GM12878 (cell line): ENCODE measurements at regions not wholly inside any gene's neighbourhood (a gene's known extent, or its start where the extent isn't known, plus 50 kb on each side); places are given as distances from the start of the nearest gene placed in this dataset.

Experiments
- ATAC-seq: fragments of 200-7000 bp; cut with Tn5 transposase; 3 replicates; pipeline ENCODE4 v1.9.1; 2020; ENCODE audit warnings: mild to moderate bottlenecking, moderate library complexity
- BruUV-seq: library from RNA; stranded (reverse); fragments of 400-500 nt; replicated peaks from 2 replicates; lab custom pipeline; 2021; lab: Mats Ljungman, UMichigan
- CTCF ChIA-PET: fragments of 300-600 bp; sonication (Branson Sonifier 250); formaldehyde crosslinking; extraction: SDS; loops from one replicate; lab custom pipeline; 2021; ENCODE audit warnings: inconsistent platforms; lab: Yijun Ruan, JAX
- POLR2A ChIA-PET: fragments of 350-600 bp; formaldehyde crosslinking; extraction: SDS; loops from one replicate; lab custom pipeline; 2021; ENCODE audit warnings: inconsistent platforms; lab: Charles Lee
- RAD21 ChIA-PET: fragments of 300-600 bp; sonication (Branson Sonifier 250); formaldehyde crosslinking; loops from one replicate; lab custom pipeline; 2023; ENCODE audit warnings: antibody characterized with exemption; ENCODE audit not compliant: unreplicated experiment; lab: Charles Lee
- SMC1A ChIA-PET: fragments of 300-600 bp; sonication (Branson Sonifier 250); formaldehyde crosslinking; loops from one replicate; lab custom pipeline; 2023; ENCODE audit not compliant: unreplicated experiment, uncharacterized antibody; lab: Charles Lee
- DNase-seq: peaks from one replicate; pipeline ENCODE4 v3.0.0-alpha.2; 2011; ENCODE audit warnings: low read depth, low spot score
- FAIRE-seq: peaks from 3 replicates; lab custom pipeline; 2011; peaks lifted over from hg19 to GRCh38; lab: Jason Lieb, UNC
- H2AFZ ChIP-seq: 2 replicates; pipeline ENCODE4 v1.6.0; 2011; ENCODE audit warnings: low read depth, low read length, control low read depth; ENCODE audit not compliant: control insufficient read depth
- H3K27ac ChIP-seq: 2 replicates; pipeline ENCODE4 v1.5.1; 2011; ENCODE audit warnings: control low read depth; ENCODE audit not compliant: control insufficient read depth, insufficient read depth
- H3K27me3 ChIP-seq, 2 experiments: replicated peaks in 1 of 2; 2 replicates each; pipeline versions ENCODE4 v1.6.0 to v1.6.1; 2011; ENCODE audit warnings: low read length in 1 of 2; ENCODE audit not compliant: control insufficient read depth in 2 of 2, insufficient read depth in 2 of 2
- H3K36me3 ChIP-seq, 2 experiments: 2 replicates each; pipeline ENCODE4 v1.5.1; 2011; ENCODE audit warnings: low read length in 1 of 2; ENCODE audit not compliant: control insufficient read depth in 2 of 2, insufficient read depth in 2 of 2
- H3K4me1 ChIP-seq: 2 replicates; pipeline ENCODE4 v1.6.1; 2011; ENCODE audit warnings: mild to moderate bottlenecking, low read length, moderate library complexity, mixed read lengths; ENCODE audit not compliant: control insufficient read depth, insufficient read depth
- H3K4me2 ChIP-seq: 2 replicates; pipeline ENCODE4 v1.6.0; 2011; ENCODE audit warnings: control low read depth; ENCODE audit not compliant: control insufficient read depth, insufficient read depth
- H3K4me3 ChIP-seq: fragments of 200-600 bp; sonication (generic); 2 replicates; pipeline ENCODE4 v1.5.1; 2016
- H3K79me2 ChIP-seq: 2 replicates; pipeline ENCODE4 v1.6.0; 2011; ENCODE audit warnings: low read length; ENCODE audit not compliant: control insufficient read depth, insufficient read depth
- H3K9ac ChIP-seq: 2 replicates; pipeline ENCODE4 v1.8.0; 2011; ENCODE audit warnings: low read length, control low read depth, mixed read lengths; ENCODE audit not compliant: control insufficient read depth, insufficient read depth
- H3K9me3 ChIP-seq: replicated peaks from 3 replicates; pipeline ENCODE4 v1.5.1; 2011; ENCODE audit warnings: mild to moderate bottlenecking, low read length; ENCODE audit not compliant: control insufficient read depth, insufficient read depth
- H4K20me1 ChIP-seq: 2 replicates; pipeline ENCODE4 v1.6.0; 2011; ENCODE audit not compliant: control insufficient read depth, insufficient read depth
- WGBS: methylation state at CpG from one replicate; pipeline ENCODE4 v1.1.6; 2016; ENCODE audit warnings: low lambda C conversion rate; ENCODE audit not compliant: insufficient replicate concordance, insufficient coverage; ENCODE audit errors: missing lambda C conversion rate; 5-methylcytosine and 5-hydroxymethylcytosine counted together
- in situ Hi-C: fragments of 300-500 bp; cut with MboI; formaldehyde crosslinking; loops from 9 replicates; pipeline ENCODE4 v1.14.3; 2018; ENCODE audit warnings: mixed read lengths
- intact Hi-C: fragments of 100-400 bp; cut with micrococcal nuclease; formaldehyde crosslinking; loops from one replicate; pipeline ENCODE4 v1.14.2; 2022; ENCODE audit not compliant: unreplicated experiment
- TF ChIP-seq, protein P1 (sequence below): fragments of 450-650 bp; IDR thresholded peaks from 2 replicates; pipeline ENCODE4 v1.6.1; 2016; ENCODE audit warnings: mild to moderate bottlenecking, moderate library complexity, borderline replicate concordance

DNA sequence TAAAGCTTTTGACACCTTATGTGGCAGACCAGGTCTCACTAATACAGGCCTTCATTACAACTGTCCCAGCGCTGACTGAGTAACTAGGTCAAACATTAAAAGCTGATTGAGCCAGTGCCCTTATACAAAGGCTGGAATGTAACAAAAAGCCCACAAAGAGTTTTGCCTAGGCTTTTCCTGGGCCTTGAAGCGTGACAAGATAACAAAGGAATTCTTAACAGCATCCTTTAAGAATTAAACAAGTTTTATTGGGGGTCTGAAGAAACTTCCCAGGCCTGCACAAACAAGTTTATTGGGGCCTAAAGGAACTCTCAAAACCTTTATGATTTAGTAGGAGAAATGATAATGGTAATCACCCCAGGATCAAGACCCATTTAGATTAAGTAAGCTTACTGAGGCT is 267.6 kb upstream of the FAM83B start:
- H3K4me3 ChIP-seq: no peak overlapping the region

More for the DNA sequence above, 267.6 kb upstream of the FAM83B start:
- no peaks in the 10 kb centered on the region for H3K9me3 ChIP-seq
- no peaks in the 10 kb centered on the region for H3K79me2 ChIP-seq
- intact Hi-C loops (no loop called here), in situ Hi-C loops (no loop called here)
- no peak overlapping the region for H2AFZ ChIP-seq
- TF ChIP-seq, protein P1, sequence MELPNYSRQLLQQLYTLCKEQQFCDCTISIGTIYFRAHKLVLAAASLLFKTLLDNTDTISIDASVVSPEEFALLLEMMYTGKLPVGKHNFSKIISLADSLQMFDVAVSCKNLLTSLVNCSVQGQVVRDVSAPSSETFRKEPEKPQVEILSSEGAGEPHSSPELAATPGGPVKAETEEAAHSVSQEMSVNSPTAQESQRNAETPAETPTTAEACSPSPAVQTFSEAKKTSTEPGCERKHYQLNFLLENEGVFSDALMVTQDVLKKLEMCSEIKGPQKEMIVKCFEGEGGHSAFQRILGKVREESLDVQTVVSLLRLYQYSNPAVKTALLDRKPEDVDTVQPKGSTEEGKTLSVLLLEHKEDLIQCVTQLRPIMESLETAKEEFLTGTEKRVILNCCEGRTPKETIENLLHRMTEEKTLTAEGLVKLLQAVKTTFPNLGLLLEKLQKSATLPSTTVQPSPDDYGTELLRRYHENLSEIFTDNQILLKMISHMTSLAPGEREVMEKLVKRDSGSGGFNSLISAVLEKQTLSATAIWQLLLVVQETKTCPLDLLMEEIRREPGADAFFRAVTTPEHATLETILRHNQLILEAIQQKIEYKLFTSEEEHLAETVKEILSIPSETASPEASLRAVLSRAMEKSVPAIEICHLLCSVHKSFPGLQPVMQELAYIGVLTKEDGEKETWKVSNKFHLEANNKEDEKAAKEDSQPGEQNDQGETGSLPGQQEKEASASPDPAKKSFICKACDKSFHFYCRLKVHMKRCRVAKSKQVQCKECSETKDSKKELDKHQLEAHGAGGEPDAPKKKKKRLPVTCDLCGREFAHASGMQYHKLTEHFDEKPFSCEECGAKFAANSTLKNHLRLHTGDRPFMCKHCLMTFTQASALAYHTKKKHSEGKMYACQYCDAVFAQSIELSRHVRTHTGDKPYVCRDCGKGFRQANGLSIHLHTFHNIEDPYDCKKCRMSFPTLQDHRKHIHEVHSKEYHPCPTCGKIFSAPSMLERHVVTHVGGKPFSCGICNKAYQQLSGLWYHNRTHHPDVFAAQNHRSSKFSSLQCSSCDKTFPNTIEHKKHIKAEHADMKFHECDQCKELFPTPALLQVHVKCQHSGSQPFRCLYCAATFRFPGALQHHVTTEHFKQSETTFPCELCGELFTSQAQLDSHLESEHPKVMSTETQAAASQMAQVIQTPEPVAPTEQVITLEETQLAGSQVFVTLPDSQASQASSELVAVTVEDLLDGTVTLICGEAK: no peak
- no peak overlapping the region for H3K4me2 ChIP-seq
- RAD21 ChIA-PET: no interaction called here
- CTCF ChIA-PET: no interaction called here
- WGBS: 20% methylated on average over 2 of the region's 2 CpGs
- POLR2A ChIA-PET: no interaction called here
- no peak overlapping the region for H3K27ac ChIP-seq
- H3K4me1 ChIP-seq: no peaks in the 10 kb centered on the region
- DNase-seq: no peak
- no peaks in the 10 kb centered on the region for H3K36me3 ChIP-seq
- no TSS peak for BruUV-seq
- SMC1A ChIA-PET: no interaction called here
- no peaks in the 10 kb centered on the region for H3K27me3 ChIP-seq
- FAIRE-seq: no peak
- ATAC-seq: no peak
- H3K9ac ChIP-seq: no peak overlapping the region
- H4K20me1 ChIP-seq: no peaks in the 10 kb centered on the region
